ENCODE measurements at regions not wholly inside any gene's neighbourhood (a gene's known extent, or its start where the extent isn't known, plus 50 kb on each side); places are given as distances from the start of the nearest gene placed in this dataset.

DNA sequence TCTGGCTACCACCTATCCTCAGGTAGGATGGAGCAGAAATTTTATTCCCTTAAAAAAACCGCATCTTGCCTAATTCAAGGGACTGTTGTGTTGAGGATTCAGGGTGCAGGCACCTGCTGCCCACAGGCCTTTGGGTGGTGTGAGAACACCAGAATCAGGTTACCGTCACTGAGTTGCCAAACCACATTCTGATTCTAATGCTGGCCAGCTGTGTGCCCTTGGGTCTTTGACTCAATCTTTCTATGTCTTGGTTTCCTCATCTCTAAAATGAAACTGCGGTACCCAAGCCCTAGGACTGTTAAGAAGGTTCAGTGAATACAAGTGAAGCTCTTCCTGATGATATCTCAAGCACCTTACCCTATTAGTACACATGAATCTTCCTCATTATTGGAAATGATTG is 827.3 kb downstream of the DHX35 start:
- no peak for TF ChIP-seq POLR2A (IDR thresholded peaks at IDR 0.05)
- TF ChIP-seq, protein P1, sequence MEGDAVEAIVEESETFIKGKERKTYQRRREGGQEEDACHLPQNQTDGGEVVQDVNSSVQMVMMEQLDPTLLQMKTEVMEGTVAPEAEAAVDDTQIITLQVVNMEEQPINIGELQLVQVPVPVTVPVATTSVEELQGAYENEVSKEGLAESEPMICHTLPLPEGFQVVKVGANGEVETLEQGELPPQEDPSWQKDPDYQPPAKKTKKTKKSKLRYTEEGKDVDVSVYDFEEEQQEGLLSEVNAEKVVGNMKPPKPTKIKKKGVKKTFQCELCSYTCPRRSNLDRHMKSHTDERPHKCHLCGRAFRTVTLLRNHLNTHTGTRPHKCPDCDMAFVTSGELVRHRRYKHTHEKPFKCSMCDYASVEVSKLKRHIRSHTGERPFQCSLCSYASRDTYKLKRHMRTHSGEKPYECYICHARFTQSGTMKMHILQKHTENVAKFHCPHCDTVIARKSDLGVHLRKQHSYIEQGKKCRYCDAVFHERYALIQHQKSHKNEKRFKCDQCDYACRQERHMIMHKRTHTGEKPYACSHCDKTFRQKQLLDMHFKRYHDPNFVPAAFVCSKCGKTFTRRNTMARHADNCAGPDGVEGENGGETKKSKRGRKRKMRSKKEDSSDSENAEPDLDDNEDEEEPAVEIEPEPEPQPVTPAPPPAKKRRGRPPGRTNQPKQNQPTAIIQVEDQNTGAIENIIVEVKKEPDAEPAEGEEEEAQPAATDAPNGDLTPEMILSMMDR (IDR thresholded peaks at IDR 0.05), result no peak
